ENCODE measurements at regions not wholly inside any gene's neighbourhood (a gene's known extent, or its start where the extent isn't known, plus 50 kb on each side); places are given as distances from the start of the nearest gene placed in this dataset.
"Not testable (repeated sequence)": the region's sequence is repeated elsewhere in the genome, so short reads cannot be mapped to it uniquely, and the experiment has no call there.

DNA sequence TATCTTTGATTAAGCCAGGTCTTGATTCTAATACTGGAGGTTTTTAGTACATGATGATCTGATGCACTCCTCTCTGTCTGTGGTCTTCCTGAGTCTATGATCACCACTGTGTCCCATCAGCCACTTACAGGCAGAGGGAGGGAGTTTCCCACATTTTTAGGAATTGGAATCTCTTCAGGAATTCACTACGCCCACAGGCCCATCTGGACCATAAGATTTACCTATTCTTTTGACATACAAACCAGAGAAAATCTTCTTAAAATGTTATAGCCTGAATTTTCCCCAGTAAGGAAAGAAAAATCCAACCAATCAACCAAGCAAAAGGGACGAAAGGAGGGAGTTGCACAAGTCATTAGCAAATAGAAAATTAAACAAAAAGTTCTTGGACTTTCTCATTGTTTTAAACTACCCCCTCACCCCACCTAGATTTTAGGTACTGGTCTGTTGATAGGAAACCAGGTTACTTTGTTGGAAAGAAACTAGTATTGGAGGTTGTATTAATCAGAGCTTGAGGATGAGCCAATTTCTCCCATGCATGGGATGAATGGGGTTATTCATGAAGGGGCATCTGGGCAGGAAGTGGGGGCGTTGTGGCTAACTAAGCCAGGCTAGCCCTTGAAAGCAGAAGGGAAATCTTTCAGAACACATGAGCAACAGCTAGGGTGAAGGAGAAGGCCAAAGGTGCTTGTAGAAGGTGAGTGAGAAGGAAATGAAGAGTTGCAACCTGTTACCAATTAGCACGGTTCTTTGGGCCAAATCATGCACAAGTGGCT is 328.2 kb upstream of the MEX3C start:
- no peak for DNase-seq

DNA sequence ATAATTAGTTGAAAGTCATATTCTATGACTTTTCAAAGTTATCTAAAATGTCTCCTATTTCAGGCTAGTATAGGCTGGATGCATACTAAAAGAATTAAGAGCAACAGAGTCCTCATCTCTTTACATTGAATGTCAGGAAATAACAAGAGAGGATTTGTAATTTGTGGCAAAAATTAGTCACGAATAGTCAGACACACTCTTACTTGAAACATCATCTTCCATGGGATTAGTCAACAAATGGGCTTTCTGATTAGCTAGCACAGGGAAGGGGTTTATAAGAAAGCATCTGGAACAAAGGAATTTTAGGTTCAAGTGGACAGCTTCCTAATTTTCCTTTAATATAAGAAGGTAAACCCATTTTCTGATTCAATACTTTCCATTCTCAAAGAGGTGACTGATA is 330.3 kb upstream of the MEX3C start:
- no peak for DNase-seq

DNA sequence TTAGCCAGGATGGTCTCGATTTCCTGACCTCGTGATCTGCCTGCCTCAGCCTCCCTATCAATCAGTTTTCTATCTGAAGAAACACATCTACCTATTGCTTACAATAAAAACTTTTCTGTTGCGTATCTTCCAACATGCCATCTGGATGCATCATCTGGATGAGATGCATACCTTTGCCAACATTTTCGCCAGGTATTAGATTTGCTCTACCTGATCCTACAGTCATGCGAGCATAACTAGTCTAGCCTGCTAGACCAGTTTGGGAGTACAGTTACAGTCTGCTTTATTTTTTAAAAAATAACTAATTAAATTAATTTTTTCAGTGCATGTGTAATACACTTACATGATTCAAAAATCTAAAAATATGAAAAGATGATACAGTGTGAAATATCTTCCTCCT is 334.0 kb upstream of the MEX3C start:
- DNase-seq = no peak

DNA sequence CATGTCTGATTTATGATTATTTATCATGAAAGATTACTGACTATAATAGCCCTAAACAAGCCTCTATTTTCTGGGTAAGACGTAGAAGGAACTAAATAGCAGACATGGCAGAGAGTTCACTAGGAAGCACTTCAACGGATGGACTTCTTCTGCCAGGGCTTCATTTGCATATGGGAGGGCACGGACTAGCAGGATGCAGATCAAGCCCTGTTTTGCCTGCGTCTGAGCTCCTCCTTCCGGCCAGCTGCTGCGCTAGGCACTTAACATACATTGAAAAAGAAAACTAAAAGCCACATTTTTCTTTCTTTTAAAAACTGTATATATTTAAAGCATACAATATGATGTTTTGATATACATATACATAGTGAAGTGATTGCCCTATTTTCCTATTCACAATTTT is 340.0 kb upstream of the MEX3C start:
- no peak for DNase-seq

DNA sequence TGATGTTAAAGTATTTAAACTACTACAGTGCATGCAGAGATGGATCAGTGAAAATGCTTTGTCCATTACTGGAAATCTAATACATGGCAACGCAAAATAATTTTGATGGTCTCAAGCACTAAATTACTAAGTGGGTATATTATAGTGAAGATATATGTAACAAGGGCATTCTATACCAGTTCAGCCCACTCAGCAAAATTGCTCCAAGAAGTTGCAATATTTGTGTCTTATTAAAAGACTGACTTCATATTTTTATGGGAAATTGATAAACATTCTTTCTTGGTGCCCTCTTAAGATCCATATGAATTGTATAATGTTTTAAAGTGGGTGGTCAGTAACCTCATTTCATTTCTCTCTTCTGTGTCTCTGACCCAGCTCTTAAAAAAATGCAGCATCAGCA is 343.1 kb upstream of the MEX3C start:
- no peak for DNase-seq

DNA sequence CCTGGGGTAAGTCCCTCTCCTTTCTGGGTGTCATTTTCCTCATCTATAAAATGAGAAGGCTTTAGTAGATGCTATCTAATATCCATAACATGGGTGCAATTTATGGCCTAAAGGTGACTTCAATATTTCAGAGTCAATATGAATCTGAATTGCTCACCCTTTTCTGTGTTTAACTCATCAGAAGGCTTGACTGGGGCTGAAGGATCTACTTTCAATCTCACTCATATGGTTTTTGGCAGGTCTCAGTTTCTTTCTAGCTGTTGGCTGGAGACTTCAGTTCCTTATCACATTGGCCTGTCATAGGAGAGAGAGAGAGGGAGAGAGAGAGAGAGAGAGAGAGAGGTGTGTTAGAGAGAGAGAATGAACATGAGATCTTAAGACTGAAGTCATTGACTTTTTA is 343.7 kb upstream of the MEX3C start:
- DNase-seq = no peak

DNA sequence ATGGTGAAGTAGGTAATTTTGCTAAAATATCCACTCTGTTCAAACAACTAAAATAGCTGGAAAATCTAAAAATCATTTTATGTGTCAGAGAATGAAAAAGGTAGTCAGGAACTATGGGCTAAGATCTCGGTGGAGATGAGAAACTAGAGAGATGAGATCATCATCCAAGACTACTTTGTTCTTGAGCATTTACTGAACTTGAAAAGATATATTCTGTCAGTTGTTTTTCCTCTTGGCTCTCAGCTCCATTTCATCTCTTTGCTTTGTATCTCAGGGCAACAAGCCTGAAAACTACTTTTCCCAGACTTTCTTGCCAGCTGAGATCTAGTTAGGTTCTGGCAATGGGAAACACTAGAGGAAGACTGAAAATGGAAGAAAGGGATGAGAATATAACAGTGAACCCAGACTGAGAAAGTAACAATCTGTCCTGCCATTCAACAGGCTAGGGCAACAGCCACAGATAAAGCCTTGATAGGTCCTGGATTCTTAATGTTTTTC is 346.2 kb upstream of the MEX3C start:
- no peak for DNase-seq

DNA sequence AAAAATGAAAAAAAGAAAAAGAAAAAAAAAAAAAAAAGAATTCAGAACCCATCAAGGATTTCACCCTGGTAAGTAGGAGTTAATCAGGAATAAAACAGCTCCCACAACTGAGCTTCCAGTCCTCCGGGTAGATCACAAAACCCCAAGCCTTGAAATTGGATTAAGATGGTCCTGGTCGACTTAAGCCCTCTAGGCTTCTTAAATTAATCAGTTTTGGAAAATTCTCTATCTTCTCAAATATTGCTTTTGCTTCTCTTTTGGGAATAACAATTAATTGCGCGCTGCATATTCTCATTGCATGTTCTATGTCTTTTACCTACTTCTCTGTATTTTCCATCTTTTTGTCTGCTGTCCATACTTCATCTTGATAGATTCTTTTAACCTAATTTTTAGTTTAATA is 348.0 kb upstream of the MEX3C start:
- no peak for DNase-seq

DNA sequence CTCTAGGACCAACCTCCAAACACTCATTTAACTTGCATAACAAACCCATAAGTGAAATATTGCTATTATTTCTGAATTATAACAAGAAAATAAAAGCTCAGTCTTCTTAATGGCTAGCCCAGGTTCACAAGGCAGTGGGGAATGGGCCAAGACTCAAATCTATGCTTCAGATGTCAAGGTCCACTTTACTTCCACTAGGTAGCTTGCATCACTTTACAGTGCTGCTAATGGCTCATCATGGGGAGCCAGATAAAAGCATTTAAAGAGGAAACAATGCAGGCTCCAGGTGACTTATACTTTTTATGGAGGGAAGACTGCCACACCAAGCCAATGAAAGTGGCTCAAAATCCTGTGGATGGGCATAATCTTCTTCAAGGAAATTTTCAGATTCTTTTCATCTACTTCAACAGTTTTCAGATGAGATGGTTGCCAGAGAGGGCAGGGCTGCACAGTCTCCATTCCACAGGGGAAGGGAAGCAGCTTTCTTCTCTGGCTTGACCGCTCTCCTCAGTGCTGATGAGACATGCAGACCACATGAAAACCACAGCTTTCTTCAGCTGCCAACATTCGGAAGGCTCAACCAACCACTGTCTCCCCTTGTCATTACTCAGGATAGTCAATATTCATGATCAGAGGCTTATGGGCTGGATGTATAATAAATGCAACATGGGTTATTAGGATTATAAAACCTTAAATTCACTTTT is 361.9 kb upstream of the MEX3C start:
- DNase-seq = no peak

DNA sequence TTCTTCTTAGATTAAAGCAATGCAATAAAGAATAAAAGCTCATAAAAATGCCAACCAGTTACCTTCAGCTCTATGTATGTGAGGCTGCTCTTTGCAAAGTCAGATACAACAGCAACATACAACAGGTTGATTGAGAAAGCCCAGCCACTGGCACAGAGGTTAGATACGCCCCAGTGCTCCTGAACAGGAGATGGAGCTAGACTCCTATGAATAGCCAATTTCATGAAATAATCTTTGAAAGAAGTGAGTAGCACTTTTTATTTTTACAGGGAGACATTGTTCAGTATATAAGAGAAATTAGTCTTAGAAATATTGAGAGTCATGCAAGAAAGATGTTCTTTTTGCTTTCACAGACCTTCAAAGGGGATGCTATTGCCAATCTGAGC is 362.4 kb upstream of the MEX3C start:
- no peak for DNase-seq

DNA sequence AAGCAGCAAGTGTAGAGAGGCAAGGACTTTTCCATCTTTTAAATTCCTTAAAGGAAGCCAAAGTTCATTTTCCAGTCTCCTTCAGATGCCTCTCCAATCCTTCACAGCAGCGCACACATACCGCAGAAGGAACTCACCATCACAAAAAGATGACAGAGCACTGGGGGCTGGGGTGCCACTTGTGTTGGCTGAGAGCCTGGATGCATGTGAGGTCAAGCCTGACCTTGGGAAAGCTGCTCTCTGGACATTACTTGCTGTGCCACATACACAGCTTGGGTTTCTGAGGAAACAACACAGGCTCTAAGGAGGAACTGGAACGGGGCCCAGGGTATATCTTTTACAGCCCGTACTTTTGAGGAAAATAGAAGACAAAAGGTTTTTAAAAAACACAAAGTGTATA is 364.3 kb upstream of the MEX3C start:
- DNase-seq = no peak

DNA sequence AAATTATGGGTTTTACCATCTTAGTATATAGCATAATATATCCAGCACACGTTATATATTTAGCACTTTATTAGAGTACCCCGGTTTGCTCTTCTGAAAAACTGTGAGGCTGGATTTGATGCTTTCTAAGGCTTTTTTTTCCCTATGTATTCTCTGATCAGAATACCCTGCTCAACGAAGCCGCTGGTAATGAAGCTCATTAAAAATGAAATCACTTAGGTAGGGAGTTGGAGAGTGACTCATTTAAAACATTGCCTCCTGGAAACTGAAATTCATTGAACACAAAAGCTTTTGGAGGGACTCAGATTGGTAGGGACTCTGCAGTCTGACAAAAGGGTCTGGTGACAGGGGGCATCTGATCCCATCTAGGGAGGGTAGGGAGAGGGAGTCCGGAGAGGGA is 365.4 kb upstream of the MEX3C start:
- DNase-seq = no peak

DNA sequence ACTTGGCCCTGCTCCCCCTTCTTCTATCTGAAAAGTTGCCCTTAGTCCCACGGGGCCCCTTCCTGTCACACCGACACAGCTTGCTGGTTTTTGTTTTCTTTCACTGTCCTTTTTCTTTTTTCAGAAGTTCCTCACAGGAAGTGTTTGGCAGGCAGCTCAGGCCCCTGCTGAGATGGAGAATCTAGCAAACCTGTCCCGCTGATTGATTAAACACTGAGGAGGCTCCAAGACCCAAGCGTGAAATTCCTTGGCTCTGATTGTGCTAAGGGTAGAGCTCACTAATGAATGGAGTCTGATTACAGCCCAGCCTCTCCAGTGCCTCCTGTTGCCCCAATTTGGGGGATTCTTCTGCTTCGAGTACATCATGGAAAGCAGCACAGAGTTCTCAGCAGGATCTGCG is 365.9 kb upstream of the MEX3C start:
- DNase-seq = no peak

DNA sequence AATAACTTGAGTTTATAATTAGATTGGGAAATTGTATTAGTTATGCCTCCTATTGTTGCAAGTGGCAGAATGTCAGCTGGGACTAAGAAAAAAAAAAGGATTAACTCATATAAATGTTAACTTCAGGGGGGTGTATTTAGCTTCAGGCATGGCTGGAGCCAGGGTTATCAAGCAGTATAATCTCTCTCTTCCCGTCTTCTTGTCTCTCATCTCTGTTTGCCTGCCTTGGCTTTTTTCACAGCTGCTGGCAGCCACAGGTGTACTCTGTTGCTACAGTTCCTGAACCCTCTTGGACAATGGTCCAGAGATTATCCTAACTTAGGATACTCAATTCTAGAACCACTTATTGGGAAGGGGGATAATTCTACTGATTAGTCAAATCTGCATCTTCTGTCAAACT is 370.7 kb upstream of the MEX3C start:
- DNase-seq = no peak

DNA sequence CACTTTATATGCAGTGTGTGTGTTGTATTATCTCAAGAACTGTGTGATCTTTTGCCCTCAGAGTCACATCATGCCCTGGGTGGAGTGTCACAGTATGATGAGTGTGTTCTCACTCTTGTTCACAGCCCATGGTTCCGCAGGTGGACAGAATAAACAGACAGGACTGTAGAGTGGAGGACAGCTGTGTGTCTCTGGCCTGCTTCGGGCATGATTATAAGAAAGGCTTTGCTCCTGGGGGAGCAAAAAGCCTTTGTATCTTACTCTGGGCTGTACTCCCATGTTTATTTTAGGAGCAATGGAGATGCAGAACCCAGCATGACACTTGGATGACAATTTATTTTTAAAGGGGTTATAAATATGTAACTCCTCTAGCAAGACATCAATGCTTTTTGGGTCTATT is 371.7 kb upstream of the MEX3C start:
- no peak for DNase-seq

DNA sequence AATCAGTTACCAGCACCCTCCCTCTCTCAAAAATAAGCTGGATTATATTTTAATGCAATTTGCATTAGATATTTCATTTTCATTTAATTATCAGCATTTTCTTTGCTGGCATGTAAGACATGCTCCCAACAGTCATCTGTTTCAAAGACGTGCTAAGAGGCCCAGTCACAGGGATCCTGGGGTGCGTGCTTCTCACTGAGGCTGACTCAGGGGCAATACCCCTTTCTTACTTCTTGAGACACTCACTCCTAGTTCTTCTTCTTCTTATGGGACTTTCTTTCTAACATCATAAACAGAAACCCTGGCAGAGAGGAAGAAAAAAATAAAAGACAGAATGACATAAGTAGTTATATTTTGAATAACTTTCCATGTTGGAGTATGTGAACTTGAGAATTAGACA is 372.1 kb upstream of the MEX3C start:
- no peak for DNase-seq

DNA sequence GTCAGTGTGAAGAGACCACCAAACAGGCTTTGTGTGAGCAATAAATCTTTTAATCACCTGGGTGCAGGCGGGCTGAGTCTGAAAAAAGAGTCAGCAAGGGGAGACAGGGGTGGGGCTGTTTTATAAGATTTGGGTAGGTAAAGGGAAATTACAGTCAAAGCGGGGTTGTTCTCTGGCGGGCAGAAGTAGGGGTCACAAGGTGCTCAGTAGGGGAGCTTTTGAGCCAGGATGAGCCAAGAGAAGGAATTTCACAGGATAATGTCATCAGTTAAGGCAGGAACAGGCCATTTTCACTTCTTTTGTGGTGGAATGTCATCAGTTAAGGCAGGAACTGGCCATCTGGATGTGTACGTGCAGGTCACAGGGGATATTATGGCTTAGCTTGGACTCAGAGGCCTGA is 372.6 kb upstream of the MEX3C start:
- DNase-seq = not testable (repeated sequence)

DNA sequence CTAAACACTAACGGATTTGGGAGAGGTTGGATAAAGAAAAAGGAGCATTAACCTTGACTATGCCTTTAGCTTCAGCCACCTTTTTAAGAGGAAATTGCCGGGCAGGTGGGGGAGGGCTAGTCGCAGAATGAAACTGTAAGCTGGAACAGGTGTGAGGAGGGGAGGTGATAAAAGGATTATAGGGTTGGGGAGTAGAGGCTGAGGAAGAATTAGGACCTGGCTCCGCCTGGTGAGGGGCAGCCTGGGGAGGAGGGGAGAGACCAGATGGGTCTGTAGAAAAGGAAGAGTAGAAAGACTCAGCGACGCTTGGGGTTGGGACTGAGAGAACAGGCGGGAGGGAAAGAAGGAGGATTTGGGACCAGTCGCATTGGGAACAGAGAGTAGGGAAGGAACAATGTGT is 376.4 kb upstream of the MEX3C start:
- DNase-seq = not testable (repeated sequence)

DNA sequence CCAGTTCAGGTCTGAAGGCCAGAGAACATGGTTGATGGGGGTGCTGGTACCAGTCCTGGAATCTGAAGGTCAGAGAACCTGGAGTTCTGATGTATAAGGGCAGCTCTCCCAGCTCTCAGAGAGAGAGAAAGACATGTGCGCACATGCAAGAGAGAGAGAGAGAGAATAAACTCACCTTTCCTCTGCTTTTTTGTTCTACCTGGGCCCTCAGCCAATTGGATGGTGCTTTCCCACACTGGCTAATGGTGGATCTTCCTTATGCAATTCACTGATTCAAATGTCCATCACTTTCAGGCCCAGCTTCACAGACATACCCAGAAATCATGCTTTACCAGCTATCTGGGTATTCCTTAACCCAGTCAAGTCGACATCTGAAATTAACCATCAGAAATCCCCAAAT is 377.7 kb upstream of the MEX3C start:
- DNase-seq = no peak

DNA sequence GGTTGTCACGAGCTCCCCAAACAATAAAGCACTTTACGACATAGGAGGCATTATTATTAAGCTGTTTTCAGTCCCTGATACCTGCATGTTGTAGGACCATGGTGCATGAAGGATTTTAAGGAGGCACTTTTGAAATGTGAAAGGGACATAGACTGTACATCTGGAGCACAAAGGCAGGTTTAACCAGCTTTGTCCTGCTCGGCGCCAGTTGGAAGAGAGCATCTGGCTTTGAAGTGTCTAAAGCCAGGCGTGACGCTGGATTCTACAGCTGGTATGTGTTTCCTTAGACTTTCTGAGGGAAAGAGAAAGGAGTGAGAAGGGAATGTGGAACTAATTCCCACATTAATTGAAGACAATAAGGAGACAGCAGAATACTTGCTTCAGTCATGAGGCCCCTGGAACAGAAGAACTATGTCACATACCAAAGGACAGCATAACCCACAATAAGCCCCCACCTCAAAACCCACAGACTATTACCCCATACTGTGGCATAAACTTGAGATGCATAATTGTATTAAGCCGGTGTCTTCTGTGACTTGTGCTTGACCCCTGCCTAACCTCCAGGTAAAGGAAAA is 381.0 kb upstream of the MEX3C start:
- DNase-seq = no peak

DNA sequence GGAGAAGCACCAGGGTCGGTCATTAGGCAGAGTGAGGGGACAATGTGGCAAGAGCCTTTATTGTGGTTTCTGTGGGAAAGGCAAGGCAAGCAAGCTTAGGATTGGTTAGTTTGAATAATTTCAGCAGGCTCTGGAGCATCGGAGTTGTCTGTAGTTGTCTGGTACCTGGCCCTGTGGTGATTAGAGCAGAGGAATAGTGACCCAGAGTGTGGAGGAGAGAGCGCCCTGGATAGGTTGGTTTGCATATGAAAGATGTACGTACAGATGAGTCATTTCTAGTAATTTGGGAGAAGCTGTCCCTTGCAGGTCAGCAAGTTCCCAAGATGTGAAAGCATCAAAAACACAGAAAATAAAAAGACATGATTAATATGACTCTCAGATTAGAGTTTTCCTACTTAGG is 383.1 kb upstream of the MEX3C start:
- DNase-seq = no peak

DNA sequence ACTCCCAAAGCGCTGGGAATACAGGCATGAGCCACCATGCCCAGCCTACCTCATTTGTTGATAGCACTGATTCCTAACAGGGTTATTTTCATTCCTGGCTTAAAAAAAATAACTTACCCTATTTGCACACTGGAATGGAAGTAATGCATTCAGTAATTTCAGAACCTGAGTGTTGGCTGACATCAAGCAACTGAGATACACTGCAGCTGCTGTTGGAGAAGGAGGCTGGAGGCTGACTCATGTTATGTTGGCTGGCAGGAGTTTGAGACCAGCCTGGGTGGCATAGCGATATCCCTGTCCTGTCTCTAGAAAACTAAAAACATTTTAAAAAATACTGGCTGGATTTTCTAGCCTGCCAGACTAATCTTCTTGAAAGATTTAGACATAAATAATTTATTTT is 385.1 kb upstream of the MEX3C start:
- DNase-seq = no peak

DNA sequence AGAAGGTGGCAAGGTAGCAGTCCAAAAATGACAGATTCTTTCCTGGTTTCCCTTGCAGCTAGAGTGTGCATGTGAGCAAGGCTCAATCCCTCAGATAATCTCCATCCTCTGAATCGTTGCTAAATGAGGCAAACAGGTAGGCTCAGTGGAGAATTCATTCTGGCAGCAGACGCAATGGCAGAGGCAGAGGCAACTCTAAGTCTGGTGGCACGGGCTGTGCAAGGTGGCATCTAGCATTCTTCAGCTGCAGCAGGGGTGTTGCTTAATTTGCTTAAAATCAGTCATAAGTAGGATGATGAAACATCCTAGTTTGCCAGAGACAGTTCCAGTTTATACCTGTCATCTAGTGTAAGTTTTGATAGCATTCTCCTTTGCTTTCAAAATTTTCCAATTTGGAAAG is 391.1 kb upstream of the MEX3C start:
- DNase-seq = no peak

DNA sequence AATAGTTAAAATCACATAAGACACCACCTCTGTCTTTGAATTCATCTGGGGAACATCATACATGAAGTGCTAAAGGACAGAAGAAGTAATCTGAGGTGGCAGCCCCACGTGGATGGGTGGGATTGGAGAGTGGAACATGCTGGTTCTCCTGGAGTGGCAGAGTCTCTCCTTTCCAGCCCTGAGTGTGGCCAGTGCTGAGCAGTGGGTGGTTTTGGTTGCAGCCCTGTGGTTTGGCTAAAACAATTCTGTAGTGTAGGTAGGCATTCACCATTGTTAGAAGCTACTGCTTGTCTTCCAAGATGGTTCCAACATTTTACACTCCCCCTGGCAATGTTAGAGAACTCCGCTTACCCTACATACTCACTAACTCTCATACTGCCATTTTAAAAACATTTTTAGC is 396.4 kb upstream of the MEX3C start:
- DNase-seq = no peak

Measured in CD4-positive, alpha-beta T cell treated with Interleukin-21 for 1 hour (primary cell).